ENCODE measurements at regions not wholly inside any gene's neighbourhood (a gene's known extent, or its start where the extent isn't known, plus 50 kb on each side); places are given as distances from the start of the nearest gene placed in this dataset.

DNA sequence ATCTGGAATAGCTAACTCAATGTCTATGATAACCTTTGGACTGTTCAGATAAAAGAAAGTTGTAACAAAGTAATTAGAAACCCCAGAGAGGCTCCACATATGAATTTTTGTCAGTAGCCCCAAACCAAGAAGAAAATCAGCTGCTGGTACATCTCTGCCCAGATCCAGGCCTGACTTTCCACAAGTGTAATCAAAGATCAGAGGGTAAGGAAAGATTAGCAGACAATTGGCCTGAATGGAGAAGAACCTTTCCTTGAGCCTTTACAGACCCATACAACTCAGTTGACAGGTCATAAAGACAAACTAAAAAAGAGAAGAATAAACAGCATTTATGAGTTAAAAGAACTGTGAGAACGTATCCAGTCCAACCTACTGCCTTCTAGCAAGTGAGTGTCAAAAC, 366.7 kb upstream of the PKN2 start:
- TF ChIP-seq, protein P1, sequence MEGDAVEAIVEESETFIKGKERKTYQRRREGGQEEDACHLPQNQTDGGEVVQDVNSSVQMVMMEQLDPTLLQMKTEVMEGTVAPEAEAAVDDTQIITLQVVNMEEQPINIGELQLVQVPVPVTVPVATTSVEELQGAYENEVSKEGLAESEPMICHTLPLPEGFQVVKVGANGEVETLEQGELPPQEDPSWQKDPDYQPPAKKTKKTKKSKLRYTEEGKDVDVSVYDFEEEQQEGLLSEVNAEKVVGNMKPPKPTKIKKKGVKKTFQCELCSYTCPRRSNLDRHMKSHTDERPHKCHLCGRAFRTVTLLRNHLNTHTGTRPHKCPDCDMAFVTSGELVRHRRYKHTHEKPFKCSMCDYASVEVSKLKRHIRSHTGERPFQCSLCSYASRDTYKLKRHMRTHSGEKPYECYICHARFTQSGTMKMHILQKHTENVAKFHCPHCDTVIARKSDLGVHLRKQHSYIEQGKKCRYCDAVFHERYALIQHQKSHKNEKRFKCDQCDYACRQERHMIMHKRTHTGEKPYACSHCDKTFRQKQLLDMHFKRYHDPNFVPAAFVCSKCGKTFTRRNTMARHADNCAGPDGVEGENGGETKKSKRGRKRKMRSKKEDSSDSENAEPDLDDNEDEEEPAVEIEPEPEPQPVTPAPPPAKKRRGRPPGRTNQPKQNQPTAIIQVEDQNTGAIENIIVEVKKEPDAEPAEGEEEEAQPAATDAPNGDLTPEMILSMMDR (conservative IDR thresholded peaks at IDR 0.05 in 1 of 2, IDR thresholded peaks at IDR 0.05 in 1 of 2; ENCODE audit: low read depth in 1 of 2, low read length in 2 of 2), result no peak
- no peak for TF ChIP-seq EZH2 (IDR thresholded peaks at IDR 0.05; ENCODE audit: low read length, missing control alignments)

All from fibroblast of lung (primary cell).